ENCODE measurements at regions not wholly inside any gene's neighbourhood (a gene's known extent, or its start where the extent isn't known, plus 50 kb on each side); places are given as distances from the start of the nearest gene placed in this dataset.

- TF ChIP-seq ZNF384 (IDR thresholded peaks at IDR 0.05) (no peak), BHLHE40 (IDR thresholded peaks at IDR 0.05; ENCODE audit: borderline replicate concordance) (no peak), SUZ12 (IDR thresholded peaks at IDR 0.05) (no peak), HDGF (IDR thresholded peaks at IDR 0.05; ENCODE audit: borderline replicate concordance) (no peak), NFRKB (IDR thresholded peaks at IDR 0.05) (no peak)
Observed at GRCh38 chr3:105177576-105177975, 189.1 kb upstream of the ALCAM start.

Measured in HEK293T (cell line).